Ascending aorta (tissue), 2 donors: ENCODE measurements at regions not wholly inside any gene's neighbourhood (a gene's known extent, or its start where the extent isn't known, plus 50 kb on each side); places are given as distances from the start of the nearest gene placed in this dataset.

Experiments
- DNase-seq, 2 donors: peaks; one replicate each; pipeline ENCODE4 v3.0.0-alpha.2; 2019; ENCODE audit warnings: low spot score in 2 of 2
- H3K27ac ChIP-seq, 2 donors: fragments of 200-600 bp; sonication (generic); one replicate each; pipeline ENCODE4 v1.5.1; 2016 to 2017; ENCODE audit warnings: mild to moderate bottlenecking in 1 of 2
- H3K27me3 ChIP-seq: fragments of 200-600 bp; sonication (generic); one replicate; pipeline ENCODE4 v1.5.1; 2017
- H3K36me3 ChIP-seq, 2 donors: fragments of 200-600 bp; sonication (generic); one replicate each; pipeline ENCODE4 v1.5.1; 2016
- H3K4me1 ChIP-seq, 2 donors: fragments of 200-600 bp; sonication (generic); one replicate each; pipeline ENCODE4 v1.5.1; 2016 to 2017; ENCODE audit warnings: mild to moderate bottlenecking in 1 of 2
- H3K4me3 ChIP-seq, 2 donors: fragments of 200-600 bp; sonication (generic); one replicate each; pipeline ENCODE4 v1.5.1; 2016 to 2017; ENCODE audit warnings: mild to moderate bottlenecking in 1 of 2
- H3K9me3 ChIP-seq, 2 donors: fragments of 200-600 bp; sonication (generic); one replicate each; pipeline ENCODE4 v1.5.1; 2016
- intact Hi-C: fragments of 100-400 bp; cut with DNase I; formaldehyde crosslinking; loops from one replicate; pipeline ENCODE4 v1.15.1; 2023
- TF ChIP-seq, protein P1 (sequence below), 3 experiments: fragments of 200-600 bp in 2 of 3; fragments of 450-650 bp in 1 of 3; sonication (generic) in 2 of 3; IDR thresholded peaks; one replicate each; pipeline ENCODE4 v1.5.1; 2016 to 2019; ENCODE audit warnings: antibody characterized with exemption in 3 of 3, mild to moderate bottlenecking in 1 of 3, moderate library complexity in 1 of 3

DNA sequence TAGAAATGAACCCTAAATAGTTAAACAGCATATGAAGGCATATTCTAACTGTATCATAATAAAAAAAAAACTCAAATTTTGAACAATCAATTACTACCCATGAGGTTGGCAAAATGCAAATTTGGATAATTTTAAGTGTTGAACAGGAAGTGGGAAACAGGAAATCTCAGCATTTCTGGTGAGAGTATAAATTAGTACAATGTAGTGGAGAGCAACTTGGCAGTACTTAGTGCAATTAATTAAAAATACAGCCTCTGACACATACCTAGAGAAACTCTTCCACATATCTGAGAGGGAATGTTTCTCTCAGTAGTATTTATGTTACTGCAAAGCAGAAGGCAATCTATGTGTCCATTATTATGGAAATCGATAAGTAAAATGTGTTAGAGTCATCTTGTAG, 96.8 kb downstream of the TUSC7 start:
- Histone ChIP-seq H3K27me3 (no peaks in the 10 kb centered on the region), H3K4me1 (no peaks in the 10 kb centered on the region), H3K9me3 (no peaks in the 10 kb centered on the region), H3K36me3 (no peaks in the 10 kb centered on the region), H3K4me3 (no peak overlapping the region), H3K27ac (no peak overlapping the region)
- DNase-seq = no peak
- intact Hi-C loops = no loop called here
- TF ChIP-seq, protein P1, sequence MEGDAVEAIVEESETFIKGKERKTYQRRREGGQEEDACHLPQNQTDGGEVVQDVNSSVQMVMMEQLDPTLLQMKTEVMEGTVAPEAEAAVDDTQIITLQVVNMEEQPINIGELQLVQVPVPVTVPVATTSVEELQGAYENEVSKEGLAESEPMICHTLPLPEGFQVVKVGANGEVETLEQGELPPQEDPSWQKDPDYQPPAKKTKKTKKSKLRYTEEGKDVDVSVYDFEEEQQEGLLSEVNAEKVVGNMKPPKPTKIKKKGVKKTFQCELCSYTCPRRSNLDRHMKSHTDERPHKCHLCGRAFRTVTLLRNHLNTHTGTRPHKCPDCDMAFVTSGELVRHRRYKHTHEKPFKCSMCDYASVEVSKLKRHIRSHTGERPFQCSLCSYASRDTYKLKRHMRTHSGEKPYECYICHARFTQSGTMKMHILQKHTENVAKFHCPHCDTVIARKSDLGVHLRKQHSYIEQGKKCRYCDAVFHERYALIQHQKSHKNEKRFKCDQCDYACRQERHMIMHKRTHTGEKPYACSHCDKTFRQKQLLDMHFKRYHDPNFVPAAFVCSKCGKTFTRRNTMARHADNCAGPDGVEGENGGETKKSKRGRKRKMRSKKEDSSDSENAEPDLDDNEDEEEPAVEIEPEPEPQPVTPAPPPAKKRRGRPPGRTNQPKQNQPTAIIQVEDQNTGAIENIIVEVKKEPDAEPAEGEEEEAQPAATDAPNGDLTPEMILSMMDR (IDR thresholded peaks at IDR 0.05) = no peak

DNA sequence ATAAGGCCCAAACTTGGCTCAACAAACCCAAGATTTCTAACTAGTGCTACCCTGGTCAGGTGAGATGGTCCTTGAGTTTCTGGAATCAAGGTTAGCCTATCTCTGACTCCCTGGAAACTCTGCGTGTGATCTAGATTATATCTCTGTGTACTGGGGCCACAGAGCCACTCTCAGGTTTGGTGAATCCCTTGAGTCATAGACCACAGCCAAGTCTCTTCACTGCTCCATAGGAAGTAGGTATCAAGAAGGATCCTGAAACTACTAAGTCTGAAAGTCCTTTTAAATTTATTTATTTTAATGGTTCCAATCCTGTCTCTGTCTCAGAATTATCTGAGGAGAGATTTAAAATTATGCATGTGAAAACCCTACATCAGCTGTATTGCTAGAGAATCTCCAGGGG, 99.1 kb downstream of the TUSC7 start:
- TF ChIP-seq, protein P1 (IDR thresholded peaks at IDR 0.05) = no peak
- Histone ChIP-seq H3K27me3 (no peaks in the 10 kb centered on the region), H3K27ac (no peak overlapping the region), H3K9me3 (no peaks in the 10 kb centered on the region), H3K36me3 (no peaks in the 10 kb centered on the region), H3K4me3 (no peak overlapping the region), H3K4me1 (no peaks in the 10 kb centered on the region)
- intact Hi-C loops = no loop called here
- DNase-seq = no peak

DNA sequence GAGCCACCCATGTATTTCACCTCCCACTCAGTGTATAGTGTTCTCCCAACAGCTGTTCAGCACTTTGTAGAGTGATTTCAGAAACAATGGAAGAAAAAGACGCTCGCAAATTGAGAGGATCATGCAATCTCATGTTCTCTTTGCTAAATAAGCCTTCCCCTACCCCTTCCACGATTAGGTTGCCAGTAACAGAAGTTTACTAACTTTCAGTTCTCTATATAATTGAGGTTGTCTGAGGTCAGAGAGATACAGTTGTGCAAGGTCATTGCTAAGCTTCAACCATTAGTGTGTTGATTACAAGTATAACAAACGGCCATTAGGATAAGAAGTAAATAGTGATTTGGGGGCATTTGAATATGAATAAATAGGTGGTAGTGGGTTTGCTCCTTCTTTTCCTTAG, 99.6 kb downstream of the TUSC7 start:
- Histone ChIP-seq H3K27ac (no peak overlapping the region), H3K4me1 (no peaks in the 10 kb centered on the region), H3K4me3 (no peak overlapping the region), H3K36me3 (no peaks in the 10 kb centered on the region), H3K9me3 (no peaks in the 10 kb centered on the region), H3K27me3 (no peaks in the 10 kb centered on the region)
- TF ChIP-seq, protein P1 (IDR thresholded peaks at IDR 0.05) = no peak
- intact Hi-C loops = no loop called here
- no peak for DNase-seq

DNA sequence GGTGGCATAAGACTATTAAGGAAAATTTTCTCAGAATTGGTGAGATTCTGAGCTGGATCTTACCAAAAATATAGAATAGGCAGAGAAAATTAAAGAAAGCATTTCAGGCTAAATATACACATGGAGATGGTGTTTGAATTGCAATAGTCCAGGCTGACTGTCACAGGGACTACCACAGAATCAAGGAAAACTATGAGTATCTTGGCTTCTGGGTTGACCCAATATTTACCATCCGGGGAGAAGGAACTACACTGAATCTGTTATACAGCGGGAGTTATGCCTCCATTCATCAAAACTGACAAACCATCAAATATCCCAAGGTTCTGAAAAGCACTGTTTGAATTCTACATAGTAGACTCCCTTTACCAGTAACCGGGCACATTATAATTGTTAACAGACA, 102.2 kb downstream of the TUSC7 start:
- no peak overlapping the region for H3K27ac ChIP-seq
- TF ChIP-seq, protein P1 (IDR thresholded peaks at IDR 0.05) = no peak
- DNase-seq = no peak
- no peak overlapping the region for H3K4me3 ChIP-seq
- no peaks in the 10 kb centered on the region for H3K9me3 ChIP-seq
- intact Hi-C loops = no loop called here
- no peaks in the 10 kb centered on the region for H3K36me3 ChIP-seq
- no peaks in the 10 kb centered on the region for H3K4me1 ChIP-seq
- H3K27me3 ChIP-seq = no peaks in the 10 kb centered on the region

DNA sequence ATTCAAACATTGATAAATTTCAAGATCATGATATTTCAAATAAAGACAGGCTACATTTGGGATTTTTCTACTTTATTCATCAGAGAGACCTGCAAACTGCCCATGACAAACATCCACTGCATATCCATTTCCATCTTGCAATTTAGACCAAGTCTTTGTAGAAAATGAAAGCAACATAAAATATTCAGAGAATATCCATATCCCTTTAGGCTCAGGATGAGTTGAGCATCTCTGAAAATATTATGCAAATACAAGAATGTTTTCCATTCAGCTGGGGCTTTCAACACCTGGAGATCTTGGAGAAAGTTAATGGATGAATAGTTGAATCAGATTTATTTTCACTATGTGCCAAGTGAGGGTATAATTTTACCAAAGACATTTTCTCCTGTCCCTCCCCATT, 103.4 kb downstream of the TUSC7 start:
- Histone ChIP-seq H3K36me3 (no peaks in the 10 kb centered on the region), H3K27ac (no peak overlapping the region), H3K4me3 (no peak overlapping the region), H3K27me3 (no peaks in the 10 kb centered on the region), H3K9me3 (no peaks in the 10 kb centered on the region), H3K4me1 (no peaks in the 10 kb centered on the region)
- DNase-seq = no peak
- TF ChIP-seq, protein P1 (IDR thresholded peaks at IDR 0.05) = no peak
- intact Hi-C loops = no loop called here

DNA sequence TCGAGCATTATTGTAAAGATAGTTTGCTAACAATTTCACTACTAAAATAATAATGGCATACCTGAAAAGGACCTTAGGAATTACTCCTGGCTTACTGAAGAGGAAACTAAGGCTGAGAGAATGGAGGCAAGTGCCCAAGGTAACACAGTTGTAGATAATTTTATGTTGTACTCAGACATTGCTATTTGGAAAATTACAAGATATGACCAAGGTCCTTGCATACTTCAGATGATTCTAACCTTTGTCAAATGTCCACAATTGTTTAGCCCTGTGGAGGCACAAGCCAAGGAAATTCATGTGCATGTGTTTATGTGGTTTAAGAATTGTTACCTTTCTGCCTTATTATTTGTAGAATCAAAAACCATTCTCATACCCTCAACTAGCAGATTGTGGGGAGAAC, 105.7 kb downstream of the TUSC7 start:
- H3K27ac ChIP-seq = no peak overlapping the region
- intact Hi-C loops = no loop called here
- DNase-seq = no peak
- H3K36me3 ChIP-seq = no peaks in the 10 kb centered on the region
- no peak overlapping the region for H3K4me3 ChIP-seq
- no peaks in the 10 kb centered on the region for H3K4me1 ChIP-seq
- TF ChIP-seq, protein P1 (IDR thresholded peaks at IDR 0.05) = no peak
- H3K27me3 ChIP-seq = no peaks in the 10 kb centered on the region
- H3K9me3 ChIP-seq = no peaks in the 10 kb centered on the region
